GM18868 (cell line): ENCODE measurements at regions not wholly inside any gene's neighbourhood (a gene's known extent, or its start where the extent isn't known, plus 50 kb on each side); places are given as distances from the start of the nearest gene placed in this dataset.
A peak's percentile ranks its signal among the peaks of the same experiment; 100 is the strongest.
"Not testable (repeated sequence)": the region's sequence is repeated elsewhere in the genome, so short reads cannot be mapped to it uniquely, and the experiment has no call there.

ENCODE experiments used
- ATAC-seq: cut with Tn5 transposase; IDR thresholded peaks from one replicate; pipeline ENCODE4 v1.9.1; 2021; ENCODE audit warnings: mild to moderate bottlenecking, moderate library complexity; ENCODE audit not compliant: unreplicated experiment

GRCh38 chr15:31723019-31723418 is 307.3 kb upstream of the CHRNA7 start:
- not testable (repeated sequence) for ATAC-seq

- ATAC-seq = not testable (repeated sequence)
These were observed 305.4 kb upstream of the CHRNA7 start for GRCh38 chr15:31724903-31725302.

- ATAC-seq = not testable (repeated sequence)
These were observed 304.7 kb upstream of the CHRNA7 start for GRCh38 chr15:31725619-31726018.

GRCh38 chr15:31727612-31728011 is 302.7 kb upstream of the CHRNA7 start:
- no peak for ATAC-seq

GRCh38 chr15:31732726-31733125 is 297.6 kb upstream of the CHRNA7 start:
- no peak for ATAC-seq

GRCh38 chr15:31733424-31733823 is 296.9 kb upstream of the CHRNA7 start:
- no peak for ATAC-seq

GRCh38 chr15:31740203-31740602 is 290.1 kb upstream of the CHRNA7 start:
- ATAC-seq = no peak

- no peak for ATAC-seq
These were observed 284.5 kb upstream of the CHRNA7 start for GRCh38 chr15:31745841-31746240.

GRCh38 chr15:31752065-31752762 is 278.1 kb upstream of the CHRNA7 start:
- no peak for ATAC-seq

- no peak for ATAC-seq
These were observed 277.4 kb upstream of the CHRNA7 start for GRCh38 chr15:31752905-31753304.

GRCh38 chr15:31758126-31758525 is 272.2 kb upstream of the CHRNA7 start:
- no peak for ATAC-seq

GRCh38 chr15:31768055-31768454 is 262.3 kb upstream of the CHRNA7 start:
- no peak for ATAC-seq

- no peak for ATAC-seq
These were observed 256.3 kb upstream of the CHRNA7 start for GRCh38 chr15:31774045-31774444.

GRCh38 chr15:31776039-31776438 is 254.3 kb upstream of the CHRNA7 start:
- ATAC-seq = no peak

- ATAC-seq = no peak
These were observed 249.1 kb upstream of the CHRNA7 start for GRCh38 chr15:31781261-31781660.

GRCh38 chr15:31782016-31782783 is 248.1 kb upstream of the CHRNA7 start:
- no peak for ATAC-seq

GRCh38 chr15:31782951-31783350 is 247.4 kb upstream of the CHRNA7 start:
- ATAC-seq = no peak

GRCh38 chr15:31786360-31786759 is 244.0 kb upstream of the CHRNA7 start:
- no peak for ATAC-seq

- ATAC-seq = no peak
These were observed 242.2 kb upstream of the CHRNA7 start for GRCh38 chr15:31788104-31788503.

GRCh38 chr15:31792611-31793199 is 237.6 kb upstream of the CHRNA7 start:
- no peak for ATAC-seq

- ATAC-seq = no peak
These were observed 231.0 kb upstream of the CHRNA7 start for GRCh38 chr15:31799319-31799714.

GRCh38 chr15:31799715-31800321 is 230.5 kb upstream of the CHRNA7 start:
- peak; percentile 90 for ATAC-seq
